LNCaP clone FGC (cell line): ENCODE measurements at regions not wholly inside any gene's neighbourhood (a gene's known extent, or its start where the extent isn't known, plus 50 kb on each side); places are given as distances from the start of the nearest gene placed in this dataset.
"Not testable (repeated sequence)": the region's sequence is repeated elsewhere in the genome, so short reads cannot be mapped to it uniquely, and the experiment has no call there.

ENCODE experiments used
- DNase-seq: peaks from one replicate; pipeline ENCODE4 v3.0.0-alpha.2; 2011; ENCODE audit warnings: low read depth
- H3K4me3 ChIP-seq: 2 replicates; pipeline ENCODE4 v1.5.1; 2011; ENCODE audit warnings: mild to moderate bottlenecking, low read depth, low read length, control low read depth
- CTCF ChIP-seq: IDR thresholded peaks from 2 replicates; pipeline ENCODE4 v1.5.1; 2012; ENCODE audit warnings: mild to moderate bottlenecking; ENCODE audit not compliant: control insufficient read depth, insufficient read depth; ENCODE audit errors: extremely low read depth

DNA sequence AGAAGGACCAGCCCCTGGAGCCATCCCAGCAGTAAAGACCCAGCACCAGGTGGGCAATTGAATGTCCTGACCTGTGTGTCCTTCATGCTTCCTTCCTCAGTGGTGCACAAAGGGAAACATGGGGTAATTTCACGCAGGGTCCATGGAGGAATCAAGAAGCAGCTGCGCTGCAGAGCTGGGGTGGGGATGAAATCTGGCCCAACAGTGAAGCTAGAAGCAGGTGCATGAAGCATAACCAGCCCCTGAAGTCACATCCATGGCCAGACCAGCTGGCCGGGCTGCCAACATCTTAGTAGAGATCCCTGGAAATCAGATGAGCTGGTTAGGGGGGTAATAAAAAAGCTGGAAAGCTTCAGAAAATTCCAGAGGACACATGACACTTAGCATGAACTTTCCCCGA is 646.7 kb upstream of the DEFB115 start:
- no peak for TF ChIP-seq CTCF
- H3K4me3 ChIP-seq = no peak overlapping the region
- no peak for DNase-seq

DNA sequence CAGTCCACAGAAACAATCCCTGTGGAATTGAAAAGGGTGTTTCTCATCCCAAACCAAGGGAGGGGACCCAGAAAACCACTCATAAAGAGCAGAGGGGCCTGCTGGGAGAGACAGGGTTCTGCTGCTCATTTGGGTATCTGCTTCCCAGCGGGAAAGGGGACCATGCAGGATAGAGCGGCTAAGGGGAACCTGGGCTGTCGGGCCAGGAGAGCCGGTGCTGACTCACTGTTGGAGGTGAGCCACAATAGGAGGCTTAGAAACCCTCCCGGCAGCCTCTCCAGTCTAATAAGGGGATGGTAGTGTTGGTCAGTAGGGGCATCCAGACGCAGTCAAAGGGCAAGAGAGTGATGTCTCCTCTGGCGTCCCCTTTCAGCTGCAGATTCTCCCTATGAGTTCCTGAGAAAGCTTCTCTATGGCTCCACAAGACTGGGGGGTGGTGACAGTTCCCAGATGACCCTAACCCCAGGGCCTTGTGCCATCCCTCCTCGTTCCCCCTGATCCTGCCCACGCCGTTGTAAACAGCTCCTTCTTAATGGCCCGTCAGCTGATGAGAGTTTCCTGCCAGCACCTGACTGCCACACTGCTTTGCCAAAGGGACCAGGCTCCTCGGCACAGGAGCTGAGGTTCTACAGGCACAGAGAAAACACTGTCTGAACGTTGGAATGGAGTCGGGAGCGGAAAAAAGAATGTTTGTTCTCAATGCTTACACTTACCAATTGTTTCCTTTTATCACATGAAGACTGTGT is 646.1 kb upstream of the DEFB115 start:
- no peak for TF ChIP-seq CTCF
- no peak overlapping the region for H3K4me3 ChIP-seq
- no peak for DNase-seq

GRCh38 chr20:30612344-30612743 is 645.1 kb upstream of the DEFB115 start:
- no peak for TF ChIP-seq CTCF
- H3K4me3 ChIP-seq = no peak overlapping the region
- DNase-seq = no peak

DNA sequence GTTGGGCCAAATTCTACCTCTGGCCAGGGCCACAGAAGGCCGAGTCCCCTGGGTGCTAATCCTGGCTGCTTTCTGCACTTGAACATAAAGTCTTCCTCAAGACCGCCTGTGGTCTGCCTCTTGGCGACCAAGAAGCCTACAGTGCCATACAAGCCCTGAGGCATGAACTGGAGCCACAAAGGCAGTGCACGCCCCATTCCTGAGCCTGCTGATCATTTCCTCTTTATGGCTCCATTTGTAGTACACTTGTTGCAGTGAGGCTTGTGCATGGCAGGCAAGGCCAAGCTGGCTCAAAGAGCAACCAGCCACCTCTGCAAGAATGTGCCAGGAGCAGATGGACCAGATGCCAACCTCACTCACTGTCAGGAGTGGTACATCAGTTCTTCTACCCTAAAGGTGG is 636.1 kb upstream of the DEFB115 start:
- DNase-seq, H3K4me3 ChIP-seq: not testable (repeated sequence)

DNA sequence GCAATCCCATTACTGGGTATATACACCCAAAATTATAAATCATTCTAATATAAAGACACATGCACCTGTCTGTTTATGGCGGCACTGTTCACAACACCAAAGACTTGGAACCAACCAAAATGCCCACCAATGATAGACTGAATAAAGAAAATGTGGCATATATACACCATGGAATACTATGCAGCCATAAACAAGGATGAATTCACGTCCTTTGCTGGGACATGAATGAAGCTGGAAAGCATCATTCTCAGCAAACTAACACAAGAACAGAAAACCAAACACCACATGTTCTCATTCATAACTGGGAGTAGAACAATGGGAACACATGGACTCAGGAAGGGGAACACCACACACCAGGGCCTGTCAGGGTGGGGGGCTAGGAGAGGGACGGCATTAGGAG is 633.2 kb upstream of the DEFB115 start:
- DNase-seq, H3K4me3 ChIP-seq: not testable (repeated sequence)

DNA sequence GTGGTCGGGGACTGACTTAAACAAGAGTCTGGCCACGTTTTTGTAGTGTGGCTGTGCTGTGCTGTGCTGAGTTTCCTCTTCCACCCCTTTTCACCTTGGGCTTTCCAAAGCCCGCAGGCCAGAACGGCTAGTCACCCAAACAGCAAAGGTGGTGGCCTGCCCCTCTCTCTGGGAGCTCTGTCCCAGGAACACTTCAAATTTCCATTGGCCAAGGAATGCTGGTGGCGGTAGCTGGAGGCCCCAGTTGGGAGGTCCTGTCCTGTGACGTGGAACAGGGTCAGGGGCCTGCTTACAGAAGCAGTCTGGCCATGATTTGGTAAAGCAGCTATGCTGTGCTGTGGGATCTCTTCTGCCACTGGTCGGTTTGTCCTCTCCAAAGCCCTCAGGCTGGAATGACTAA is 628.1 kb upstream of the DEFB115 start:
- DNase-seq, H3K4me3 ChIP-seq: not testable (repeated sequence)

DNA sequence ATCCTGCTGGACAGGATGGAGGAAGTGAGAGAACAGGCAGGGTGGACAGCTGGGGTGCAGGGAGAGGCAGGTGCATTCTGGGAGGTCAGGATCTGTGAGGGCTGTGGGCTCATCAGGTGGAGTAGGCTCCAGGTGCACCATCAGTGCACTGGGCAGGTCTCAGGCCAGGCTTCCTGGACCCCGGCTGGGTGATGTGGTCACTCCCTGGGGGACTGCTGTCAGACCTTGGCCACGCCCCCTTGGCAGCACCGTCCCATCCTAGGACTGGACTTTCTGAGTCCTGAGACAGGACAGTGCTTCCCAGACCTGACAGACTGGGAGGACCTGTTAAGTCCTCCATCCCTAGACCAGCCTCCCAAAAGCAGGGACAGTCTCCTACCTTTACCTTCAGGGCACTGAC is 626.7 kb upstream of the DEFB115 start:
- no peak overlapping the region for H3K4me3 ChIP-seq
- TF ChIP-seq CTCF = no peak
- no peak for DNase-seq

- H3K4me3 ChIP-seq, DNase-seq: not testable (repeated sequence)
These were observed 626.1 kb upstream of the DEFB115 start for GRCh38 chr20:30631261-30631789.

- not testable (repeated sequence) for DNase-seq, H3K4me3 ChIP-seq
These were observed 624.7 kb upstream of the DEFB115 start for GRCh38 chr20:30632773-30633172.

DNA sequence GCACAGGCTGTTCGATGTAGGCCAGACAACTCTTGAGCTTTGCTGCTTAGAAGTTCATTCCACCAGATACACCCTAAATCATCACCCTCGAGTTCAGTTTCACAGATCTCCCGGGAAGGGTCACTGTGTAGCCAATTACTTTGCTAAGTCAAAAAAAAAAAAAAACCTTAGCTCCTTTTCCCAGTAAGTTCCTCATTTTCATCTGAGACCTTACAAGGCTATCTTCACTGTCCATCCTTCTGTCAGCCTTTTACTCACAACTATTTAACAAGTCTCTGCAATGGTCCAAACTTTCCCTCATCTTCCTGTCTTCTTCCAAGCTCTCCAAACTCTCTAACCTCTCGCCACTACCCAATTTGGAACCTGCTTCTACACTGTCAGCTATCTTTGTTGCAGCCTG is 615.9 kb upstream of the DEFB115 start:
- DNase-seq, H3K4me3 ChIP-seq: not testable (repeated sequence)

DNA sequence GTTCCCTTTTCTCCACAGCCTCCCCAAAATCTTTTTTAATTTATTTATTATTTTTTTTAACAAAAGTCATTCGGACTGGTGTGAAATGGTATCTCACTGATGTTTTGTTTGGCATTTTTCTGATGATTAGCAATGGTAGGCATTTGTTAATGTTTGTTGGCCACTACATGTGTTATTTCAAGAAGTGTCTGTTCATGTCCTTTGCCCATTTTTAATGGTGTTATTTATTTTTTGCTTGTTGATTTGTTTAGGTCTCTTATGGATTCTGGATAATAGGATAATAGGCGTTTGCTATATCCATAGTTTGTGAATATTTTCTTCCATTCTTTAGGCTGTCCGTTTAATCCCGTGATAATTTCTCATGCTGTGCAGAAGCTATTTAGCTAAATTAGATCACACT is 596.5 kb upstream of the DEFB115 start:
- H3K4me3 ChIP-seq, DNase-seq: not testable (repeated sequence)

DNA sequence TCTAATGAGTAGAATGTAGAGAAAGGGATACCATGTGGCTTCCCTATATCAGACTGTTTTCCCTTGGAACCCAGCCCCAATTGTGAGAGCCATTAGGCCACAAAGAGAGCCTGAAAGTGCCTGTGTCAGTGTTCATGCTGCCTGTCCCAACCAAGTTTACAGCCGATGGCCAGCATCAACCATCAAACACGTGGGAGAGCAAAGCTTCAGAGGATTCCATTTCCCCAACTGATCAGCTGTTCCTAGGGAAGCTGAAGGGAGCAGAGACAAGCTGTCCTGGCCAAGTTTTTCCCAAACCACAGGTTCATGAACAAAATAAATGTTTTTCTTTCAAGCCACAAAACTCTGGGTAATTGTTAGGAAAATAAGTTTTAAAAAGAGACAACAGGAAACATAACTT is 589.0 kb upstream of the DEFB115 start:
- not testable (repeated sequence) for H3K4me3 ChIP-seq, DNase-seq

DNA sequence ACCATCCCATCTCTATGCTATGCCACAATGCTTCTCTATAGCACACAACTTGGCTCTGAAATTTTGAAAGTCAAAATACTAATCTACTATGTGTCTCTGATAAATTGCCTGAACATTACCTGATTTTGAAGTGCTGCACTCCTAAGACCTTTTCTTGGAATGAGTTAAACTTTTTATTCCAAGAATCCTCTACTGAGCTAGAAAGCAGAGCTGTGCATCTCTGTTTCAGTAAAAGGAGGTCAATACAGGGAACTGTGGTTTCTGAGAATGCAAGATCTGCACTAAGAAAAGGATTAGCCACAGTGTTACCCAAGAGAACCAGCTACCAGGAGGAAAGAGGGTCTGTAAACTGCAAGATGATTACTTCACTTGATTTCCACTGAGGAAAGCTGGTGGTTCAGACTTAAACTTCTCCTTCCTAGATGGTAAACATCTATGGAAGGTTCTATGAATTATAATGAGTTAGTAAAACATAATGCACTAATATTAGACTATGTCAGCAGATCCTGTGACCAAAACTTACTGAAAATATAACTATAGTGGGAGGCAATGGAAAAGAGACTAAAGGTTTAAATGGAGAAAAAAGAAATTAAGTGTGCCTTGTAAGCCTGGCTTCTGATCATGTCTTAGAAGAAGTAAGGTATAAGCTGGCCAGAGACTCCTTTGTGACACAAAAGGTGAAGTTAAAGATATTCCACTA is 588.0 kb upstream of the DEFB115 start:
- H3K4me3 ChIP-seq, DNase-seq: not testable (repeated sequence)

DNA sequence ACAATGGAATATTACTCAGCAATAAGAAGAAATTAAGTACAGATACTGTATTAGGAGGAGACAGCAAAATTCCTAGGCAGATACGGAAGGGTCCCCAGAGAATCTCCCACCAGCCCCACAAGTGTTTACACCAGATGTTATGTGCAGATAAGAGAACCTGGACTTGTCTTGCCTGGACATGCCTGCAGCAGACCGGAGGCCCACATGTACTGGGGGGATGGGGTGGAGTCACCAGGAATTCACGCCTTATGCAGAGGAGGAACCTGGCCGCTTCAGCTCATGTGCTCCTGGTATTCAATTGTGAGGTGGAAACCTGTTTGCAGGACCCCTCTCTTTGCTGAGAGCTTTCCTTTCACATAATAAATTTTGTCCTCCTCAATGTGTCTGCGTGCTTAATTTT is 586.3 kb upstream of the DEFB115 start:
- not testable (repeated sequence) for H3K4me3 ChIP-seq, DNase-seq
